NCI-H82 (cell line): ENCODE measurements at regions not wholly inside any gene's neighbourhood (a gene's known extent, or its start where the extent isn't known, plus 50 kb on each side); places are given as distances from the start of the nearest gene placed in this dataset.
A peak's percentile ranks its signal among the peaks of the same experiment; 100 is the strongest.

ENCODE experiments used
- DNase-seq: peaks from one replicate; lab custom pipeline; 2025; lab: John Stamatoyannopoulos, UW

DNA sequence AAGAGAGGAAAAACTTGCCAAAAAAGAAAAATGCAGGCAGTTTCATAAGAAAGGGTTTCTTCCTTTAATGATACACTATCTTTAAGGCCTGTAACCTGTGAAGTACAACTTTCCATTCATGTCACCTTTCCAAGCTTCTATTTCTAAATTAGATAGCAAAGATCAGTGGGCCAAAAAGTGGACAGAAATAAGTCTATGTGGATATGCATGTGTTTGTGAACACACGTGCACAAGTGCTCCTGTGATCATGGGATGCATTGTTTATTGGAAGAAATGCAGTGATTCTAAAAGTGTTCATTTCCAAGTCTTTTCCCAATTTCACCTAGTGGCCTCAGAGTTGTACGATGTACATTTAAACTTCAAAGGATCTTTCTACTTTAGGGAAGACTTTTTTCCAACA is 230.0 kb upstream of the BLID start:
- no peak for DNase-seq

DNA sequence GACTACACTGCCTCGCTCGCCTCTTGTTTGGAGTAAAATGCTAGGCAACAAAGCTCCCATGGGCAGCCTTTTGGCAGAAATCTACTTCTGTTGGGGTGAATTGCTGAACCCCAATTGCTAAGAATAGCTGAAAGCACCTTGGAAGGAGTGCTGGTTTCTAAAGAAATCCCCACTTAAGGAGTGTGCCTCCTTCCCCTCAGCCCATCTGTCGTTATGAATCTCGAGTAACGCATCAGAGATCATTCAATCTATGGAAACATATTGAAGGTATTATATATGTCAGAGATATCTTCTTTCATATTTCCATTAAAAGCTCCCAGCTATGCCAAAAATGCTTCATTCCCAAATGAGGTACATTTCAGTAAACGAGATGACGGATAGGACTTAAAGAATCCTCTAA is 229.6 kb upstream of the BLID start:
- DNase-seq: no peak

DNA sequence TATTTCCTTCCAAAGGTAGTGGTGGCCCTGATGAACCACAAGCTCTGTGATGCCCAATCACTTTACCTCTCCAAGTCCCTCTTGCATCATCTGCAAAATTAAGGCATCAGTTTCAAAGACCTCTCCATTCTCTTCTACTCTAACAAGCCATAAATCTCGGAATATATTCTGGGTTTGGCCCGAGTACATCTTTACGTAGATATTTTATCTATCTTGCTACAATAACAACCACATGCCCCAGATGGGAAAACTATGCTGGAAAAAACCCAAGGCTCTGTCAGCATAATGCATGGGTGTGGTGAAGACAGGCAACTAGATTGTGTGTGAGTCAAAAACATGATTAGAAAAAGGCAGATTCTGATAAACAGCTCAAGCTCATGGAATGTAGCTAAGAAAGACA is 228.2 kb upstream of the BLID start:
- no peak for DNase-seq

DNA sequence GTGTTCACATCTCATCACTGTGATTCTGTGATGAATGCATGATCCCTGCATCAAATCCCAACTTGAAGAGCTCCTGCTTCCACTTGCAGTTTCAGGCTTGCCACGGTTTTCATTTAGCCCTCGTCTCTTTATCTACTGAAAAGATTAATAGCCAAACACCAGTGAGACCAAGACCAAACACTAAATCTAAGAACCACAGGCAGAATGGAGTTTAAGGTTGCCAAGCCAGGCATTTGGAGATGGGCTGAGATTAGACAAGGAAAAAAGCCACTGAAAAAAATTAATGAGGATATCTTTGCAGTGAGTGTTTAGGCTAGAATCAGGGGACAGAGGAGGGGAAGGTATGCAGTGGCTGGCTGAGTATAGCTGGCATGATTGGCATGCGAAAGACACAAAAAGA is 227.2 kb upstream of the BLID start:
- no peak for DNase-seq

DNA sequence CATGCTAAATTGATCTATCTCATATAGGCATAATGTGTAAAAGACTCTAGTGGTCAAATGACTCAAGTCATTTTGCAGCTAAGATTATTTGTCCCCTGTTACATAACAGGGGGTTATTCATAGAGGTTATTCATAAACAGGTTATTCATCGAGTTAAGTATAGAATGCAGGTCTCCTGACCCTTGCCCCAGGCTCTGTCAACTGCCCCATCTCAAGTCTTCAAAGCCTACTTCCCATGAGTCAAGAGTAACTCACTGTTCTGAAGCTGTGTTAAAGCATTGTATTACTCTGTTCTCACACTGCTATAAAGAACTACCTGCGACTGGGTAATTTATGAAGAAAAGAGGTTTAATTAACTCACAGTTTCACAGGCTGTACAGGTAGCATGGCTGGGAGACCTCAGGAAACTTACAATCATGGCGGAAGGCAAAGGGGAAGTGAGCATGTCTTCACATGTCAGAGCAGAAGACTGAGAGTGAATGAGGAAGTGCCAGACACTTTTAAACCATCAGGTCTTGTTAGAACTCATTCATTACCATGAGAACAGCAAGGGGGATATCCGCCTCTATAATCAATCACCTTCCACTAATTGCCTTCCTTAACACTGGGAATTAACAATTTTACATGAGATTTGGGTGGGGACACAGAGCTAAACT is 226.2 kb upstream of the BLID start:
- no peak for DNase-seq

DNA sequence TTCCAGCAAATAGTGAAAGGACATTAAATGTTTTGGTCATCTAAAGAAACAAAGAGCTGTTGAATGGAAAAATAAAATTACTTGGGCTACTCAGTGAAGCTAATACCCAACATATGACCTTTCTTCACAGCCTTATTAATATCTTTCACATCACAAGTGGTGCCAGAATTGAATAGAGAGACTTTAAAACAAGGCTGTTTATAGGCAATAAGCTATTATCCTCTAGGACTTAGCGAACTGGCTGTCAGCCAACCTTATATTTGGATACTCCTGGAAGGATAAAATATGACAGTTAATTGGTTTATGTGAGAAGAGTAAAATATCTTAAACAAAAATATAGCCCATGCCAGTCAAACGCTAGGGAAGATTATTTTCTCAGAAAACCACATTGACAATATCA is 225.5 kb upstream of the BLID start:
- DNase-seq: peak; percentile 0

DNA sequence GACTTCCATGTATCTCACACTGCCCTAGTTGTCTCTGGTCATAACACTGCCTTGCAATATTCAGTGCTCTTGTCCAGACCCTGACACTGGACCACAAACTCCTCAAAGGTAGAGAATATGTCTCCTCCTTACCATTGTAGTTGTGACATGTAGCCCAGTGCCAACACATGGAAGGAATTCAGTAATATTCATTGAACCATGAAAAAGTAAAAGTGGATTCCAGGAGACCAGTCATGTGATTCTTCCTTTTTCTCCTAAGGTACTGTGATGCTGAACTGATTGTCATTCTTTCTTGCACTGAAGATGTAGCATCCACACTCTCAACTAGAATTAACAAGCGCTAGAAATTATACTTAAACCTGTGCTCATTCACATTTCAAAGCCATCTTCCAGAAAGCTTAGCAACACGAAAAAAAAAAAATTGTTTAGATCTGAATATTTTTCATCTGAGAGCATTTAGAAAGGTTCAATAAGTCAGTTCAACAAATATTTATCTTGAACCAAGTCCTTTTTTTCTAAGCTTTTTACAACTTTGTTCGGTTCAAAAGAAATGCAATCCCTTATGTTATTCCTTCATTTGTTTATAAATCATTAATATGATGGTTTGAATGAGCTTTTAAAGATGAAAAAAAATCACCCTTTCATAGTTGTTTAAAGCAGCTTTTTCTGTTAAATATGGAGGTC is 224.7 kb upstream of the BLID start:
- no peak for DNase-seq

DNA sequence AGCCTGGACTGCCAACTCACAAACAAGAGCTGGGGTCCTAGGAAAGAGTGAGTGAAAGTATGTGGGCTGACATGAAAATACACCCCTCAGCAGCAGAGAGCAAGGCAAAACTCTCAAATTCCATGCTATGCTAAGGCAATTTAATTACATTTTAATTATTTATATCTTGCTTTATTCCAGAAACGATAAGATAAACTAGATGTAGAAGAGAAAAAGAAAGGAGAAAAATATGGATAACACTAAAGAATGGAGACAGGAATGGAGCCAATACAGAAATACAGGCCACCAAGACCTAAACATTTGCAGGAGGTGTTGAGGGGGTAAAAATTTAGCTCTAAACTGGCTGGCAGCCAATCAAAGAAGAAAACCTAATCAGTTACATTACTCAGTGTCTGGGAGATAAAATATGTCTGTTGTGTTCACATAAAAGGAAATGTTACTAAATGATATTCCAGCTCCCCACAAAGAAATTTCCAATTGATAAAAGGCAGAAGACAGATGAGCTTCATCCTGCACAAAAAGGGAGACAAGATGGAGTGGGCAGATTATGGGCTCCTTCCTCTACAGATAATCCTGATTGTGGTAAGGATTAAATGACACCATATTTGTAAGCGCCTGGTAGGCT is 223.5 kb upstream of the BLID start:
- DNase-seq: no peak

DNA sequence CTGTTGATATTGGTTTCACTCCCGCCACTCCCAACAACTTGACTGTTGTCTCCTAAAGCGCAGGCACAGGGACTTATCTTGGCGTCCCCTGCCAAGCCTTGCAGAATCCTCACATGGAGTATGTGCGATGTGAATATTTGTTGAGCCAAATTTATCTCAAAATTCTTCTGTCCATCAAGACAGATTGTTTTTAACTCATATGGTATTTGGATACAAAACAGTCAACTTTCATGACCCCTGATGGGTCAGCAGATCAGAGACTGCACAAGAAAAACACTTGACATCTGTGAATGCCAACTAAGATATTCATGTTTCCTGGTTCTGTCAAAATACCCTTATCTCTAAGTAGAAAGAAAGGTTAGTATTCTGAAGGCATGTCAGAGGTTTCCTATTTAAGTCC is 221.7 kb upstream of the BLID start:
- DNase-seq: no peak

DNA sequence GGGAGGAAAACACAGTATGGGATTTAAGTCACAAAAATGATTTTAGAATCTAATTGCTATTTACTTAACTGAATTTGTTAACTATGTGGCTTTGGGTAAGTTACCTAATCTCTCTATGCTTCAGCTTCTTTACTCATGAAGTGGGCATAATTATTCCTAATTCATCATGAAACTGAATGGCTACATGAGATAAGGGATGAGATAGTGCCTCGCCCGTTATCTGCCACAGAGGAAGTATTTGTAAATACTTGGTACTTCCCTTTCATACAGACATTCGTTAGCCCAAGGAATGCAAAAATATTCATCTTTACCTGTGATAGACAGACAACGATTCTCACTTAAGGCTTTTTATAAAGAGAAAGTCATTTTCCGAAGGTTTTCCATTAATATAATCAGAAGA is 221.2 kb upstream of the BLID start:
- no peak for DNase-seq

DNA sequence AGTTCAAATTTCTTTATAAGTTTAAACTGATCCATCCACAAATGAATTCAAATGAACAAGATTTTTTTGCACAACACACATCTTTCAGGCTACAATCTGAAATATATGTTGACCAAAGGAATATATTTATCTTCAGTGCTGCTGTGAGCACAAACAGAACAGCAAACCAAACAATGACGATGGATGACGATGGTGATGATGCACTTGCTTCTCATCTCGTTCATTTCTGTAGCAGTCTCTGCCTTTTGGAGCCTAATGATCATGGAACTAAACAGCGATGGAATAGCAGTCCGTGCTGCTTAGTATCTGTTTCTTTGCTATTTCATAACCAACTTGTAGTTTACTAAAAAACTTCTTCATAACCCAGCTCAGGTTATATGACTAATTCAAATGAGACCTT is 220.7 kb upstream of the BLID start:
- no peak for DNase-seq

DNA sequence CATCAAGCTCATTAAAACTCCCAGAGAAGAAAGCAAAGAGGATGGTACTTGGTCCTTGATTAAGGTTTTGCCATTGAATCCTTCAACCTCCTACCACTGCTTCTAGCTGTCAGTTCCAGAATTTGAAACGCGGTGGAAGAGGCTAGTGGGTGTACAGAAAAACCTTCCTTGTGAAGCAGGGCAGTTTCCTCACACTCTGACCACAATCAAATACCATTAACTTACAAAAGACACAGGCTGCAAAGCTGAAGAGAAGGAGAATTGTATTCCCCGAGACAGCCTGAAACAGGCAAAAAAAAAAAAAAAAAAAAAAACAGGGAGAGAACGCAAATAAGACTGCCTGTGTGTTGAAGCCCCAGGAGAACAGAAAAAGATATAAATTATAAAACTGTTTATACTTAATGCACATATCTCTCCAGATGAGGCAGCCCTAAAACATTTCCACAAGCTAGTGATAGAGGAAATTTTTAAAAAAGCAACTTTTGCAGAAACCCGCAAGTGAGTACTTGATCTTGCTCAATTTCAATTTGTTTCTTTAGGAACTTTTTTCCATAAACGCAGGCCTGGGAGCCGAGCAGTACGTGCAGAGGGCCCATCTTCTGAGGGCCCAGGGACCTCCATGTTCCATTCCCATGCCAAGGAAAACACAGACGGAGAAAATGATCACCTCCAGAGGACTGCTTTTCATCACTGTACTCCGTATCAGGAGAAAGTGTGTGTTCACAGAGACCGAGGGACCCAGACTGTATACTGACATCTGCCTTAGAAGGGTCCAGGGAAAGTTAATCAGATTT is 218.7 kb upstream of the BLID start:
- DNase-seq: no peak

DNA sequence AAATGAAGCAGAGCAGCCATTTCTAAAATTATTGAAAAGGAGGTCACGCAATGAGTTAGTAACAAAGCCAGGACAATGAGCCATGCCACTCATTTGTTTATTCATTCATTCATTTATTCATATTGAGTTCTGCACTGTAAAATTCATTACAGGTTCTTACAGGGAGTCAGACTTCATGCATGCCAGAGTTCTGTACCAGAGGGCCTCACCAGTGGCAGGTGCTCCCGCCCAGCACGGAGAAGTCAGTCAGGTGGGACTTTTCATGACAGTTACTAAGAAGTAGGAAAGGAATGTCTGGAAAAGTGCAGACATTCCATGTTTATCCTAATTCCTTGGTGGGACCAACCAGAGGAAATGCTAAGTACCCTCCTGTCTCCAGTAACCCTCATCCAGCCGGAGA is 217.5 kb upstream of the BLID start:
- DNase-seq: no peak

DNA sequence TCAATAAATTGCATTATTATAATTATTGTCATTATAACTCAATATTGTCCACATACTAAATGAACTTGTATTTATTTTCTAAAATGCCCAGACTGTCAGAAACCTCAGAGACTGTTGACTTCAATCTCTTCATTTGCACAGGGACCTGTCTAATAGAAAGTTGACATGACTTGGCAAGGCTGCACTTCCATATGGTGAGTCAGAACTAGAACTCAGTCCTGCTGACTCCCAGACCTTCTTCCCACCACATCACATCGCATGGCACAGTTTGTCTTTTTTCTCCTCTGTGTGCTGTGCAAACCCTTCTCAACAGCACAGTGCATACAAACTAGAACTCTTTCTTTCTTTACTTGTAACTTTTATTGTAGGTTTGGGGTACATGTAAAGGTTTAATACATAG is 215.1 kb upstream of the BLID start:
- no peak for DNase-seq

DNA sequence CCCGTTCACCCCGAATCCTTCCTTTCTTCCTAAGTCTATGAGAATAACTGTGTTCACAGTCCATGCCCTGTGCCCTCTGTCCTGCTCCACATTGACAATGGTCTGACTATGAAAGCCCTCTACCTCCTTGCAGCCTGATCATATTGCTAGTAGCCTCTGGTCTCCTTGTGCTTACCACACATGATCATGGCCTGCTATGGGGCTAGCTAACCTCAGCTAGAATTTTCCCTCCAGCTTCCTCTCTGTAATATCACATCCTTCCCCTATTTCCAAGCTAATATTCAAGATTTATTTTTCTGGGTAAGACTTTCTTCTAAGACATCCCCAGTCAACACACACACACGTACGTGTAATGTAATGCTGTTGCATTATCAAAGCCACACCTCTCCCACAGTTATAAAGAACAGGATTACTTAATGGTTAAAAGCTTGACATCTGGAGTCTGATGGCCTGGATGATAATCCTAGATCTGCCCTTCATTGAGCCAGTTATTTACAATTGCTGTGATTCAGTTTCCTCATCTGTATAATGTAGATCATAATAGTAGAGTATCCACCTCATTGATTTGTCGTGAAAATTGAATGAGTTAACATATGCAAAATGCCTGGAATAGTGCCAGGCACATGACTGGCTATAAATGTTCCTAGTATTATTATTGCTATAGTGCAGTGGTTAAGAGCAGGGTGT is 214.4 kb upstream of the BLID start:
- DNase-seq: peak; percentile 57

DNA sequence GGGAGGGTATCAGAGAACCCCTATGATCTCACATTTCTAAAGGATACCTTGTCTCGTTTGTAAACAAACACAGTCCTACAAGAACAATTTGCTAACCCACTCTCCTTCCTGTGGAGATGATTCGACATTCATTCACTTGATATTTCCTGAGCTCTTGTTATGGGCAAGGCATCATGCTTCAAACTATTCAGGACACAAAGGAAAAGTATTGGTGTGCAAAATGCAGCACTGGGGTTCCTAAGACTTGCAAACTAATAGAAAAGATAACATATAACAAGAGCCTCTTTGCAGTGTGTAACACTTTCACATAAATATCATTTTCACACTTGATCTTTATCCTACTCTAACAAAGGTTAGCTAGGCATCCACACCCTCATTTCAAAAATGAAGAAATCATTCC is 211.5 kb upstream of the BLID start:
- no peak for DNase-seq

DNA sequence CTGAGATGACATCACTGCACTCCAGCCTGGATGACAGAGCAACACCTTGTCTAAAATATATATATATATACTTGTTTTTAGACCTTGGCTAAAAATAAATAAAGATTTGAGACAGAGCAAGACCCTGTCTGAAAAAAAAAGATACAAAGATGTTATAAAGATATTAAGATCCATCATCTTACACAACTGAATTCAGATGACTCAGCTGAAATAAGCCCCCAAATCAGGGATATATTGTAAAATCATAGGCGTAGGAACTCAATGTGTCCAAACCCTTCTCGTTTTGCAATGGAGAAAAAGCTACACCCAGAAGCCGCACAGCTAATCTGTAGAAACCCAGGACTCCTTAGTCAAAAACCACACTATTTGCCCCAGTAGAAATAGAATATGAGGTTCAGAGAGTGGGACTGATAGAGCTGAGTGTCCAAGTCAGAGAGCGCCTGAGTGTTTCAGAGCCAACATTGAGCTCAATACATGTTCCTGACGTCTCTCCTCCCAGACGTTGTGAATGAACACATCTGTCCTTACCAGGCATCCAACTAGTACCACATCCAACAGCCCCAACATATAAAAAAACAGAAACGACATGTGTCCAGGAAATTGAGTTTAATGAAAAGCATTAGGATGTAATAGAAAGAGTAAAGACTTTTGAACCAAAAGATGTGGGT is 207.9 kb upstream of the BLID start:
- no peak for DNase-seq

DNA sequence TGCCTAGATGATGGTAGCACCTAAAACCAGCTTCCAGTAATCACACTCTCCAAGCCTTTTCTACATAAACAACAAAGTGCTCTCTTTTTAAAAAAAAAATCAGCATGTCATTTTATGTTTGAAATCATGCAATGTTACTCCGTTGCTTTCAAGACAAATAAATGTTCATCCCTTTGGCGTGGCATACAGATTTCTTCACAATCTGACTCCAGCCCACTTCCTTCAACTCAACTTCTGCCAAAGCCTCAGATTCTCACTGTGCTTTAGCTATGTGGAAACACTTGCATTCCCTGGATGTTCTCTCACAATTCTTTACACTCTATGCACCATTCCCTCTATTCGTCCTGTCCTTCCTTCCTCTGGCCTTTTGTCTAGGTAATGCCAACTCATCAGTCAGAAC is 206.3 kb upstream of the BLID start:
- DNase-seq: no peak

DNA sequence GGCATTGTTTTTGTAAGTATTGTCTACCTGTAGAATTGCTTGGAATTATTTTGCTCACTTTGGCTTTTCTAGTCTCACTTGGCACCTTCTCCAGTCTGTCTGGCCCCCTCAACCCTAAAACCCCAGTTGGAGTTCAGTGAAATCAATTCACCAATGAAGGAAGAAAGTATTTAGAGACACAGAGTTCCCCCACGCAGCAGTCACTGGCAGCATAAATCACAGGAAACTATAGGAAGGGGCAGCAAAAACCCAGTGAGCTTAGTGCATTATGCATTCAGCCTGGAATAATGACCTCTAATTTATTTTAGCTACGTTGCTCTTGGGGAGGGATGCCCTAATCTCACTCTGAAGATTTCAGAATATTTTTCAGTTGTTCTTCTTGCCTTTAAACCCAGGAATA is 204.7 kb upstream of the BLID start:
- DNase-seq: no peak

DNA sequence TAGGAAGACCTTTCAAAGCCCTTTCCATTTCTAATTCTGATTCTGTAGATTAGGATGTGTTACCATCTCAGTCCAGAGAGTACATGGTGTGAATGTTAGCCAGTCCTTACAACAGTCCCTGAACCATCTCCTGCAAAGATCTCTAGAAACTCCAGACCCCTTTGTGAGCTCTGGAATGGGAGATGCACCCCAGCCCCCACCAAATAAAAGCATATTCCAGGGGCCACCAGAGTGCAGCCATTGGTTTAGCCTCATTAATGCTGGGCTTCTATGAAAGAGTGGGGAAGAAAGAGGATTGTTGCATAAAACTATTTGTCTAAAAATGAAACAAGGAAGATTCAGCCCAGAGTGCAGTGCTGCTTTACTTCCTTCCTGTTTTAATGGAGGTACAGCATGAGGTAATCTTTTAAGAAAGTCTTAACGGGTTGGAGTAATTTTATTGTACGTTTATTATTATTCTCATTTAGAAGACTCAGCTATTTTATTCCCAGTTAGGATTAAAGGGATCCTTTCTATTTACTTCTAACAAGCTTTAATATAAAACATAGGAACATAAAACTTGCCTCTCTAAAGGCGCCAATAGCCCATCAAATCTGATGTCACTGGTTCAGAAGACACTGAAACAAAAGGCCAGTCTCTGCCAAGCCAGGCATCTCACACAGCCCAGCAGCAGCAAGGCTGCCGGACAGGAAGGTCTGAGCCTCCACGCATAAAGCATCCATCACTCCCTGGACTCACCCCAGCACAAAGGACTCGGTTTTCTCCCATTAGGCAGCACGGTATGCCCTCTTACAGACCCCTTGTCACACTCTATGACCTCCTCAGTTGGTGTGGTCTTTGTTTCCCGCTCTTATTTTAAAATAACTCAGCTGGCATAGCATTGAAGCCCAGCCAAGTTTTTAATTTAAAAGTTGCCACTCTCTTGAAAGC is 203.9 kb upstream of the BLID start:
- no peak for DNase-seq

DNA sequence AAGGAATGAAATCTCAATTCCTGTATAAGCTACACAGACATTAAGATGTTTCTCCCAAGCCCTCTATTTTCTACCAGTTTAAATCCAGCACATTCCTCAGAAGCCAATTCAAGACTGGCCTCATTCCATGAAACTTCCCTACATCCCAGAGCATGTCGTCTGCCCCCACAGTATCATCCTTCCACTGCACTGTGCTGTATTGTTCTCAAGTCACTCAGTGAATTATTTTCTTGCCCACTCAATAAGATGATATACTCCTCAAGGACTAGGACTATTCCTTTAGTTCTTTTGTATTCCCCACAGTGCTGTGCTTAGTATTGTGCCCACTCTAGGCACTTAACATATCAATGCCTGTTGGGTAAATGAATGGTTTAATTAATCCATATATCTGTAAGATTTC is 203.1 kb upstream of the BLID start:
- no peak for DNase-seq
